ENCODE measurements at regions not wholly inside any gene's neighbourhood (a gene's known extent, or its start where the extent isn't known, plus 50 kb on each side); places are given as distances from the start of the nearest gene placed in this dataset.
"Not testable (repeated sequence)": the region's sequence is repeated elsewhere in the genome, so short reads cannot be mapped to it uniquely, and the experiment has no call there.

DNA sequence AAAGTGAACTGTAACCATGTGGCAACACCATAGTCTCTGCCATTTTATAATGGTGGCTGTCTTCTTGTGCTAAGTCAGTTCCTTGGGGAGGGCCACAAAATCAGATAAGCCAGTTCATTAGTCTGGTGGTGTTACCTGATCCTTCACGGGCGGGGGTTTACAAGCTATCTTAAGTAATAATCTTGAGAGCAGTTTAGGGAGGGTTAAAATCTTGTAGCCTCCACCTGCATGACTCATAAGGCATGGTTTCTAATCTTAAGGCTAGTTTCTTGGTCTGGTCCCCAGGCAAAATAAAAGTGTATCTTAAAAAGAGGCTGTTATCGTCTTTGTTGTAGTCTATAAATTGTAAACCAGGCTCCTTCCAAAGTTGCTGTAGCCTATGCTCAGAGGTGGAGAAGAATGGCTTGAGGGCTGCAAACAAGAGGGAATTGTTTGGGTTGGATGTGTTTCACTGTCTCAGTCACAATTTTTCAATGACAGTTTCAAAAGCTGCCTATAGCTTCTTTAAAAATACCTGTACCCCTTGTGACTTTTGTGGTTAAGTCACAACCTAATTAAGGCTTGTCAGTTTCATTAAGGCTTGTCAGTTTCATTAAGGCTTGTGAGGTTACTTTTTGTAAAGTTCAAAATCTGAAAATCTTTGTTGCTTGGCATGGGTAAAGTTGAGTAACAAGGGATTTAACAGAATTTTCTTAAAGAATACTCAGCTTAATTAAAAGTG is 135.7 kb downstream of the RPS4Y2 start:
- TF ChIP-seq, protein P1, sequence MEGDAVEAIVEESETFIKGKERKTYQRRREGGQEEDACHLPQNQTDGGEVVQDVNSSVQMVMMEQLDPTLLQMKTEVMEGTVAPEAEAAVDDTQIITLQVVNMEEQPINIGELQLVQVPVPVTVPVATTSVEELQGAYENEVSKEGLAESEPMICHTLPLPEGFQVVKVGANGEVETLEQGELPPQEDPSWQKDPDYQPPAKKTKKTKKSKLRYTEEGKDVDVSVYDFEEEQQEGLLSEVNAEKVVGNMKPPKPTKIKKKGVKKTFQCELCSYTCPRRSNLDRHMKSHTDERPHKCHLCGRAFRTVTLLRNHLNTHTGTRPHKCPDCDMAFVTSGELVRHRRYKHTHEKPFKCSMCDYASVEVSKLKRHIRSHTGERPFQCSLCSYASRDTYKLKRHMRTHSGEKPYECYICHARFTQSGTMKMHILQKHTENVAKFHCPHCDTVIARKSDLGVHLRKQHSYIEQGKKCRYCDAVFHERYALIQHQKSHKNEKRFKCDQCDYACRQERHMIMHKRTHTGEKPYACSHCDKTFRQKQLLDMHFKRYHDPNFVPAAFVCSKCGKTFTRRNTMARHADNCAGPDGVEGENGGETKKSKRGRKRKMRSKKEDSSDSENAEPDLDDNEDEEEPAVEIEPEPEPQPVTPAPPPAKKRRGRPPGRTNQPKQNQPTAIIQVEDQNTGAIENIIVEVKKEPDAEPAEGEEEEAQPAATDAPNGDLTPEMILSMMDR (IDR thresholded peaks at IDR 0.05; ENCODE audit: low read depth, low read length), result no peak
- DNase-seq (ENCODE audit: low read depth in 2 of 2), result no peak
- no peak overlapping the region for H3K4me3 ChIP-seq (replicated peaks in 1 of 2; ENCODE audit: low read depth in 2 of 2, low read length in 2 of 2)

DNA sequence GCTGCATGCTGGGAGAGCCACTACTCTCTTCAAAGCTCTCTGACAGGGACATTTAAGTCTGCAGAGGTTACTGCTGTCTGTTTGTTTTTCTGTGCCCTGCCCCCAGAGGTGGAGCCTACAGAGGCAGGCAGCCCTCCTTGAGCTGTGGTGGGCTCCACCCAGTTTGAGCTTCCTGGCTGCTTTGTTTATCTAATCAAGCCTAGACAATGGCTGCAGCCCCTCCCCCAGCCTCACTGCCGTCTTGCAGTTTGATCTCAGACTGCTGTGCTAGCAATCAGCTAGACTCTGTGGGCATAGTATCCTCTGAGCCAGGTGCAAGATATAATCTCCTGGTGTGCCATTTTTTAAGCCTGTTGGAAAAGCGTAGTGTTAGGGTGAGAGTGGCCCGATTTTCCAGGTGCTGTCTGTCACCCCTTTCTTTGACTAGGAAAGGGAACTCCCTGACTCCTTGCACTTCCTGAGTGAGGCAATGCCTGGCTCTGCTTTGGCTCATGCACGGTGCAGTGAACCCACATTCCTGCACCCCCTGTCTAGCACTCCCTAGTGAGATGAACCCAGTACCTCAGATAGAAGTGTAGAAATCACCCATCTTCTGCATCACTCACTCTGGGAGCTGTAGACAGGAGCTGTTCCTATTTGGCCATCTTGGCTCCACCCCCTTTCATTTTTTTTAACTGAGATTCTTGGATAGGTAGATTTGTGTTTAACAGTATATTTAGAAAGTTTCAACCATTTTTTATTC is 169.6 kb downstream of the RPS4Y2 start:
- not testable (repeated sequence) for H3K4me3 ChIP-seq (replicated peaks in 1 of 2; ENCODE audit: low read depth in 2 of 2, low read length in 2 of 2); DNase-seq (ENCODE audit: low read depth in 2 of 2)

DNA sequence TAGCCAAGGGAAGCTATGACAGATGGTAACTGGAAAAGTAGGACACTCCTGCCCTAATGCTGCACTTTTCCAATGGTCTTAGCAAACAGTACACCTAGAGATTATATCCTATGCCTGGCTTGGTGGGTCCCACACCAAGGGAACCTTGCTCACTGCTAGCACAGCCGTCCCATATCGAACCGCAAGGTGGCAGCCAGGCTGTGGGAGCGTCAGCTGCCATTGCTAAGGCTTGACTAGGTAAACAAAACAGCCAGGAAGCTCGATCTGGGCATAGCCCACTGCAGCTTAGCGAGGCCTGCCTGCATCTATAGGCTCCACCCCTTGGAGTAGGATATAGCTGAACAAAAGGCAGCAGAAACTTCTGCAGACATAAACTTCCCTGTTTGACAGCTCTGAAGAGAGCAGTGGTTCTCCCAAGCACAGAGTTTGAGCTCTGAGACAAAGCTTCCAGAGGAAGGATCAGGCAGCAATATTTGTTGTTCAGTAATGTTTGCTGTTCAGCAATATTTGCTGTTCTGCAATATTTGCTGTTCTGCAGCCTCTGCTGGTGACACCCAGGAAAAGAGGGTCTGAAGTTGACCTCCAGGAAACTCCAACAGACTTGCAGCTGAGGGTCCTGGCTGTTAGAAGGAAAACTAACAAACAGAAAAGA is 173.9 kb downstream of the RPS4Y2 start:
- no peak overlapping the region for H3K4me3 ChIP-seq (replicated peaks in 1 of 2; ENCODE audit: low read depth in 2 of 2, low read length in 2 of 2)
- TF ChIP-seq, protein P1 (IDR thresholded peaks at IDR 0.05; ENCODE audit: low read depth, low read length), result no peak

DNA sequence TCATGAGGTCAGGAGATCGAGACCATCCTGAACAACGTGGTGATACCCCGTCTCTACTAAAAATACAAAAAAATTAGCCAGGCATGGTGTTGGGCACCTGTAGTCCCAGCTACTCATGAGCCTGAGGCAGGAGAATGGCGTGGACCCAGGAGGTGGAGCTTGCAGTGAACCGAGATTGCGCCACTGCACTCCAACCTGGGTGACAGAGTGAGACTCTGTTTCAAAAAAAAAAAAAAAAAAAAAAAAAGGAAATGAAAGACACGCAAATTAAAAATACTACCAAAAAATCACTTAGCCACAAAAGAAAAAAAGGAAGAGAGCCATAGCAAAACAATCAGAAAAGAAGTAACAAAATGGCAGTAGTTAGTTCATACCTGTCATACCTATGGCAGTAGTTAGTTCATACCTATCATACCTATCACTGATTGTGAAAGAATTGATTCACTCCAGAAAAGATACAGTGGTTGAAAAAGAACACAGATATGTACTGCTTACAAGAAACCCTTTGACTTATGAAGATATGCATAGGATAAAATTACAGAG is 180.9 kb downstream of the RPS4Y2 start:
- DNase-seq (ENCODE audit: low read depth in 2 of 2); H3K4me3 ChIP-seq (replicated peaks in 1 of 2; ENCODE audit: low read depth in 2 of 2, low read length in 2 of 2): not testable (repeated sequence)

More for the DNA sequence above, 173.9 kb downstream of the RPS4Y2 start:
- DNase-seq (ENCODE audit: low read depth in 2 of 2), result no peak

DNA sequence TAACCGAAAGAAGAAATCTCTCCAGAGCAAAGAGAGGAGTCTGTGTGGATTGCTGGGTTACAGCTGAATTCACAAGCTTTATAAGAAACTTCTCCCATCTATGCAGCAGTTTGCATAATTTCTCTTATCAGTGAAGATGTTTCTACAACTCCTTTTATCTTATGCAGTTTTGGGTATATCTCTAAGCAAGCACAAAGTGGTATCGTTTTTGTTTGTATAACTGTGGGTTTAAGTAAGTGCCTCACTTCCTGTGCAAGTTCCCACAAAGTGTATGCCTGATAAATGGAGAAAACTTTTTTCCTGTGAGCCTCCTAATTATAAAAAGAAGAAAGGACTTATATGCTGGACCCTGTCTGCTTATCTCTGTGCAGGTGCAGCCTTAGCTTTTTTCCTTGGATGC is 205.6 kb downstream of the RPS4Y2 start:
- TF ChIP-seq, protein P1 (IDR thresholded peaks at IDR 0.05; ENCODE audit: low read depth, low read length), result no peak
- no peak for DNase-seq (ENCODE audit: low read depth in 2 of 2)
- no peak overlapping the region for H3K4me3 ChIP-seq (replicated peaks in 1 of 2; ENCODE audit: low read depth in 2 of 2, low read length in 2 of 2)

DNA sequence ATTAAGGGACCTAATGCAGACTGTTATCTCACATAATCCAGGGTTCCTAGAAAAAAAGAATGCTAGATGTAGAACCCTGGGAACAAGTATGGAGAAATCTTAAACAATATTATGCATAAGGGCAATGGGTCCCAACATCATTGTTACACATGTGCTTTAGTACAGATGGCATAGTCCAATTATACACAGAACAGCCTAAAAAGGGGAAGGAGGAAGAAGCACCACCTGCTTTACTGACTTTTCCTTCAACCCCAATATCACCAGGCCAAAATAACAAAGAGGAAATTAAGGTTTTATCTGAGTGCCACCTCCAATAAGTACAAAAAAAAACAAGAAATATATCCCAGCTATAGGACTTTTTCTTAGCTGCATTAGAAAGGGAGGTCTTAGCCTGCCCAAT is 211.9 kb downstream of the RPS4Y2 start:
- H3K4me3 ChIP-seq (replicated peaks in 1 of 2; ENCODE audit: low read depth in 2 of 2, low read length in 2 of 2), result no peak overlapping the region
- TF ChIP-seq, protein P1 (IDR thresholded peaks at IDR 0.05; ENCODE audit: low read depth, low read length), result no peak

DNA sequence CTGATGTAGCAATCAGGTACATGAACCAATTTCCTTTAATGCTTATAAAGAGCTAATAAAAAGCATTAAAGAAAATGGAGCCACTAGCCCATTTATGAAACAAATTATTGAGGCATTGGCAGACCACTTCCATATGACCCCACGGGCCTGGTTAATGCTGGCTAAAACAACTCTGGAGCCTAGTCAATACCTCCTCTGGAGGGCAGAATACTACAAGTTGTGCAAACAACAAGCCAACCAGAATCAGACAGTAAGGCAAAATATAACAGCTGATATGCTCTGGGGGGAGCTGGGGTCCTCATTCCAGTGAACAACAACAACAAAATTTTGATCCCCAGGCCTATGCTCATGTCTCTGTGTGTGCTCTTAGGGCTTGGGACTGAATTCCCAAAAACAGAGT is 212.3 kb downstream of the RPS4Y2 start:
- DNase-seq (ENCODE audit: low read depth in 2 of 2), result no peak
- H3K4me3 ChIP-seq (replicated peaks in 1 of 2; ENCODE audit: low read depth in 2 of 2, low read length in 2 of 2), result no peak overlapping the region
- TF ChIP-seq, protein P1 (IDR thresholded peaks at IDR 0.05; ENCODE audit: low read depth, low read length), result no peak

More for the DNA sequence above, 211.9 kb downstream of the RPS4Y2 start:
- no peak for DNase-seq (ENCODE audit: low read depth in 2 of 2)
